Endothelial cell of umbilical vein (primary cell): ENCODE measurements at regions not wholly inside any gene's neighbourhood (a gene's known extent, or its start where the extent isn't known, plus 50 kb on each side); places are given as distances from the start of the nearest gene placed in this dataset.
"Not testable (repeated sequence)": the region's sequence is repeated elsewhere in the genome, so short reads cannot be mapped to it uniquely, and the experiment has no call there.

ENCODE experiments used
- BruUV-seq: library from RNA; stranded (reverse); fragments of 400-500 nt; replicated peaks from 2 replicates; lab custom pipeline; 2021; lab: Mats Ljungman, UMichigan
- CTCF ChIA-PET: fragments of 300-600, 350-600 bp; sonication (Branson Sonifier 250); formaldehyde crosslinking; loops from one replicate; lab custom pipeline; 2021; ENCODE audit warnings: antibody characterized with exemption, inconsistent platforms; lab: Charles Lee
- POLR2A ChIA-PET: fragments of 300-600, 350-600 bp; sonication (Branson Sonifier 250); formaldehyde crosslinking; loops from one replicate; lab custom pipeline; 2021; ENCODE audit warnings: antibody characterized with exemption, inconsistent platforms; lab: Charles Lee
- DNase-seq: peaks from one replicate; pipeline ENCODE4 v3.0.0-alpha.2; 2011; ENCODE audit warnings: low read depth, low spot score
- FAIRE-seq: peaks from 2 replicates; lab custom pipeline; 2011; peaks lifted over from hg19 to GRCh38; lab: Jason Lieb, UNC
- H2AFZ ChIP-seq: 2 replicates; pipeline ENCODE4 v1.6.0; 2012; ENCODE audit warnings: low read depth, low read length, control low read depth, inconsistent platforms
- H3K27ac ChIP-seq: 2 replicates; pipeline ENCODE4 v1.5.1; 2011; ENCODE audit warnings: low read depth, mild to moderate bottlenecking, control low read depth, low read length, moderate library complexity; ENCODE audit not compliant: insufficient read depth
- H3K27me3 ChIP-seq, 2 experiments: 2 replicates each; pipeline versions ENCODE4 v1.6.0 to v1.6.1; 2011; ENCODE audit warnings: low read length in 2 of 2, mixed read lengths in 1 of 2; ENCODE audit not compliant: control insufficient read depth in 2 of 2, insufficient read depth in 2 of 2
- H3K36me3 ChIP-seq, 2 experiments: 2 replicates in 1 of 2; 3 replicates in 1 of 2; pipeline ENCODE4 v1.5.1; 2011; ENCODE audit warnings: low read length in 2 of 2, mild to moderate bottlenecking in 1 of 2, moderate library complexity in 1 of 2; ENCODE audit not compliant: control insufficient read depth in 2 of 2, insufficient read depth in 2 of 2; ENCODE audit errors: extremely low read depth in 1 of 2
- H3K4me1 ChIP-seq: 3 replicates; pipeline ENCODE4 v1.5.1; 2011; ENCODE audit warnings: mild to moderate bottlenecking, low read length; ENCODE audit not compliant: control insufficient read depth, insufficient read depth; ENCODE audit errors: extremely low read depth
- H3K4me2 ChIP-seq: 2 replicates; pipeline ENCODE4 v1.6.1; 2011; ENCODE audit warnings: low read length, control low read depth, mixed read lengths; ENCODE audit not compliant: insufficient read depth
- H3K4me3 ChIP-seq, 3 experiments: fragments of 200-600 bp in 1 of 3; sonication (generic), shearing (Covaris generic) in 1 of 3; replicated peaks in 1 of 3; 2 replicates each; pipeline ENCODE4 v1.5.1; 2011 to 2016; ENCODE audit warnings: control low read depth in 3 of 3, low read length in 3 of 3, mild to moderate bottlenecking in 2 of 3, inconsistent platforms in 1 of 3, low read depth in 1 of 3, moderate library complexity in 1 of 3; ENCODE audit not compliant: insufficient read depth in 1 of 3
- H3K79me2 ChIP-seq: 2 replicates; pipeline ENCODE4 v1.6.0; 2012; ENCODE audit warnings: low read length, inconsistent platforms; ENCODE audit not compliant: control insufficient read depth, insufficient read depth
- H3K9ac ChIP-seq: replicated peaks from 2 replicates; pipeline ENCODE3; 2011; ENCODE audit warnings: low read length, control low read depth; ENCODE audit not compliant: insufficient read depth; ENCODE audit errors: extremely low read depth
- H3K9me1 ChIP-seq: replicated peaks from 3 replicates; pipeline ENCODE4 v1.6.0; 2011; ENCODE audit warnings: mild to moderate bottlenecking, low read length; ENCODE audit not compliant: control insufficient read depth, insufficient read depth; ENCODE audit errors: extremely low read depth
- H3K9me3 ChIP-seq: replicated peaks from 2 replicates; pipeline ENCODE4 v1.5.1; 2012; ENCODE audit warnings: low read length, inconsistent platforms; ENCODE audit not compliant: control insufficient read depth, insufficient read depth
- H4K20me1 ChIP-seq: replicated peaks from 2 replicates; pipeline ENCODE3; 2011; ENCODE audit warnings: mild to moderate bottlenecking, low read length; ENCODE audit not compliant: control insufficient read depth, insufficient read depth; ENCODE audit errors: extremely low read depth
- EZH2 ChIP-seq: IDR thresholded peaks from 2 replicates; pipeline ENCODE4 v1.6.1; 2012; ENCODE audit warnings: borderline replicate concordance, low read depth, mild to moderate bottlenecking, moderate library complexity, low read length, inconsistent platforms; ENCODE audit not compliant: severe bottlenecking
- FOS ChIP-seq: IDR thresholded peaks from 2 replicates; pipeline ENCODE4 v1.6.1; 2011; ENCODE audit warnings: mild to moderate bottlenecking, low read length, moderate library complexity, borderline replicate concordance; ENCODE audit not compliant: insufficient read depth
- GATA2 ChIP-seq: IDR thresholded peaks from 2 replicates; pipeline ENCODE4 v1.7.0; 2011; ENCODE audit warnings: low read depth, mild to moderate bottlenecking, moderate library complexity, mixed read lengths, low read length; ENCODE audit not compliant: insufficient read length, insufficient read depth
- JUN ChIP-seq: IDR thresholded peaks from 2 replicates; pipeline ENCODE4 v1.6.1; 2011; ENCODE audit warnings: borderline replicate concordance, low read depth; ENCODE audit not compliant: insufficient read length, insufficient read depth
- MYC ChIP-seq: IDR thresholded peaks from one replicate; pipeline ENCODE4 v1.6.1; 2011; ENCODE audit warnings: mild to moderate bottlenecking, low read depth, low read length
- POLR2A ChIP-seq: IDR thresholded peaks from 2 replicates; pipeline ENCODE4 v1.6.1; 2012; ENCODE audit warnings: low read depth, mild to moderate bottlenecking, control low read depth, low read length
- POLR2AphosphoS5 ChIP-seq: IDR thresholded peaks from 2 replicates; pipeline ENCODE4 v1.6.1; 2012; ENCODE audit warnings: low read depth, mild to moderate bottlenecking, control low read depth, low read length, moderate library complexity; ENCODE audit not compliant: insufficient read depth
- dilution Hi-C: fragments of 300-500 bp; cut with MboI; formaldehyde crosslinking; loops from one replicate; pipeline ENCODE4 v1.15.0; 2019; ENCODE audit warnings: low sequenced_read_pairs; ENCODE audit not compliant: extremely low pct_ligation_motif_present
- intact Hi-C: fragments of 100-400 bp; cut with micrococcal nuclease; formaldehyde crosslinking; loops from one replicate; pipeline ENCODE4 v1.10.0; 2022
- TF ChIP-seq, protein P1 (sequence below), 2 donors: IDR thresholded peaks; 1 replicate in 1 of 2; 2 replicates in 1 of 2; pipeline ENCODE4 v1.5.1; 2011; ENCODE audit warnings: low read length in 2 of 2, mild to moderate bottlenecking in 2 of 2, moderate library complexity in 2 of 2, control low read depth in 1 of 2, inconsistent platforms in 1 of 2, low read depth in 1 of 2; ENCODE audit not compliant: insufficient read depth in 1 of 2; ENCODE audit errors: extremely low read depth in 1 of 2
- TF ChIP-seq, protein P2 (sequence below): IDR thresholded peaks from 2 replicates; pipeline ENCODE4 v1.6.1; 2011; ENCODE audit not compliant: insufficient read depth, insufficient read length

DNA sequence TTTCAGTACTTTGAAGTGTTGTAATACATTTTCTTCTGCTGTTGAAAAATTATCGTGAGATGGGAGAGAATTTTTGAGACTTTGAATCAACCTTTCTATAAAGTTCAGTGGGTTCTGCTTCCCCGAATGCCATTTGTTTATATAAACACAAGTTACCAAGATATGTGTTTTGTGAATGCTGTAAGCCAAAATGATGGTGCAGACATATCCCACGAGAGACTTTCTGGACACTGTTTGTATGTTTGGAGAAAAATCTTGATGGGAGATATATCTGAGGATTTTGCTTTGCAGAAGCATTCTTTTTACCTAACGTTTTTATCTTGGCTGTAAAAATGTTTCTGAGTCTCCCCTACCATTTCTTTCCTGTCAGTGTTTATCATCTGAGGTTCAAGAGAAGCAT lies 526.6 kb upstream of the ZNF717 start:
- Histone ChIP-seq H3K9me1 (no peaks in the 10 kb centered on the region), H3K27me3 (no peaks in the 10 kb centered on the region), H4K20me1 (no peaks in the 10 kb centered on the region), H3K4me3 (no peak overlapping the region), H3K27ac (no peak overlapping the region), H3K9ac (no peak overlapping the region), H3K4me2 (no peak overlapping the region), H3K79me2 (no peaks in the 10 kb centered on the region), H2AFZ (no peak overlapping the region), H3K9me3 (peaks cover 2% of the 10 kb centered on the region), H3K36me3 (no peaks in the 10 kb centered on the region), H3K4me1 (no peaks in the 10 kb centered on the region)
- TF ChIP-seq EZH2 (no peak), MYC (no peak), POLR2A (no peak), FOS (no peak), GATA2 (no peak), POLR2AphosphoS5 (no peak), JUN (no peak)
- TF ChIP-seq, protein P1, sequence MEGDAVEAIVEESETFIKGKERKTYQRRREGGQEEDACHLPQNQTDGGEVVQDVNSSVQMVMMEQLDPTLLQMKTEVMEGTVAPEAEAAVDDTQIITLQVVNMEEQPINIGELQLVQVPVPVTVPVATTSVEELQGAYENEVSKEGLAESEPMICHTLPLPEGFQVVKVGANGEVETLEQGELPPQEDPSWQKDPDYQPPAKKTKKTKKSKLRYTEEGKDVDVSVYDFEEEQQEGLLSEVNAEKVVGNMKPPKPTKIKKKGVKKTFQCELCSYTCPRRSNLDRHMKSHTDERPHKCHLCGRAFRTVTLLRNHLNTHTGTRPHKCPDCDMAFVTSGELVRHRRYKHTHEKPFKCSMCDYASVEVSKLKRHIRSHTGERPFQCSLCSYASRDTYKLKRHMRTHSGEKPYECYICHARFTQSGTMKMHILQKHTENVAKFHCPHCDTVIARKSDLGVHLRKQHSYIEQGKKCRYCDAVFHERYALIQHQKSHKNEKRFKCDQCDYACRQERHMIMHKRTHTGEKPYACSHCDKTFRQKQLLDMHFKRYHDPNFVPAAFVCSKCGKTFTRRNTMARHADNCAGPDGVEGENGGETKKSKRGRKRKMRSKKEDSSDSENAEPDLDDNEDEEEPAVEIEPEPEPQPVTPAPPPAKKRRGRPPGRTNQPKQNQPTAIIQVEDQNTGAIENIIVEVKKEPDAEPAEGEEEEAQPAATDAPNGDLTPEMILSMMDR (IDR thresholded peaks at IDR 0.05; ENCODE audit: extremely low read depth in 1 of 2, insufficient read depth in 1 of 2, low read depth in 1 of 2, low read length in 2 of 2) = no peak
- TF ChIP-seq, protein P2, sequence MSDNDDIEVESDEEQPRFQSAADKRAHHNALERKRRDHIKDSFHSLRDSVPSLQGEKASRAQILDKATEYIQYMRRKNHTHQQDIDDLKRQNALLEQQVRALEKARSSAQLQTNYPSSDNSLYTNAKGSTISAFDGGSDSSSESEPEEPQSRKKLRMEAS = no peak
- no TSS peak for BruUV-seq
- CTCF ChIA-PET = no interaction called here
- POLR2A ChIA-PET = no interaction called here
- dilution Hi-C loops (no loop called here), intact Hi-C loops (no loop called here)
- DNase-seq = no peak
- no peak for FAIRE-seq

DNA sequence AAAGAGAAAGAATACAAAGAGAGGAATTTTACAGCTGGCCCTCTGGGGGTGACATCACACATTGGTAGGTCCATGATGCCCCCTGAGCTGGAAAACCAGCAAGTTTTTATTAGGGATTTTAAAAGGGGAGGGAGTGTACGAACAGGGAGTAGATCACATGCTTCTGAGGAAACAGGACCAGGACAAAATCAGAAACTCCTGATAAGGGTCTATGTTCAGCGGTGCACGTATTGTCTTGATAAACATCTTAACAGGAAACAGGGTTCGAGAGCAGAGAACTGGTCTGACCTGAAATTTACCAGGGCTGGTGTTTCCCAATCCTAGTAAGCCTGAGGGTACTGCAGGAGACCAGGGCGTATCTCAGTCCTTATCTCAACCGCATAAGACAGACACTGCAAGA lies 530.6 kb upstream of the ZNF717 start:
- CTCF ChIA-PET, H3K79me2 ChIP-seq, H3K4me2 ChIP-seq, BruUV-seq, POLR2A ChIA-PET, FAIRE-seq, H3K36me3 ChIP-seq, H3K4me1 ChIP-seq, H4K20me1 ChIP-seq, H3K27me3 ChIP-seq, DNase-seq, H3K4me3 ChIP-seq, H3K9me3 ChIP-seq, intact Hi-C loops, dilution Hi-C loops, H3K9ac ChIP-seq, H3K27ac ChIP-seq, H2AFZ ChIP-seq, H3K9me1 ChIP-seq: not testable (repeated sequence)
